NCI-H1417 treated with DMSO at 0.1 percent for 48 hours (cell line): ENCODE measurements at regions not wholly inside any gene's neighbourhood (a gene's known extent, or its start where the extent isn't known, plus 50 kb on each side); places are given as distances from the start of the nearest gene placed in this dataset.

Source experiments
- DNase-seq: peaks from one replicate; lab custom pipeline; 2025; lab: John Stamatoyannopoulos, UW

- no peak for DNase-seq
Observed at GRCh38 chr2:59733970-59734369, 819.5 kb downstream of the BCL11A start.

- DNase-seq, result no peak
Observed at GRCh38 chr2:59733567-59733930, 819.9 kb downstream of the BCL11A start.

- no peak for DNase-seq
Observed at GRCh38 chr2:59732871-59733566, 820.4 kb downstream of the BCL11A start.

- DNase-seq, result no peak
Observed at GRCh38 chr2:59727121-59727590, 826.3 kb downstream of the BCL11A start.

- DNase-seq, result no peak
Observed at GRCh38 chr2:59726228-59727120, 827.0 kb downstream of the BCL11A start.

GRCh38 chr2:59724746-59725145 lies 828.7 kb downstream of the BCL11A start:
- DNase-seq, result no peak

GRCh38 chr2:59720296-59720866 lies 833.1 kb downstream of the BCL11A start:
- DNase-seq, result no peak

GRCh38 chr2:59713577-59713976 lies 839.9 kb downstream of the BCL11A start:
- no peak for DNase-seq

GRCh38 chr2:59711121-59711520 lies 842.3 kb downstream of the BCL11A start:
- no peak for DNase-seq

GRCh38 chr2:59706729-59707128 lies 846.7 kb downstream of the BCL11A start:
- DNase-seq, result no peak

- no peak for DNase-seq
Observed at GRCh38 chr2:59703796-59704195, 849.7 kb downstream of the BCL11A start.

- DNase-seq, result no peak
Observed at GRCh38 chr2:59702026-59702425, 851.4 kb downstream of the BCL11A start.

- no peak for DNase-seq
Observed at GRCh38 chr2:59701271-59701994, 852.0 kb downstream of the BCL11A start.

GRCh38 chr2:59694176-59694575 lies 859.3 kb downstream of the BCL11A start:
- DNase-seq, result no peak

GRCh38 chr2:59693231-59693959 lies 860.1 kb downstream of the BCL11A start:
- no peak for DNase-seq

- no peak for DNase-seq
Observed at GRCh38 chr2:59691518-59692190, 861.8 kb downstream of the BCL11A start.

- no peak for DNase-seq
Observed at GRCh38 chr2:59690849-59691248, 862.6 kb downstream of the BCL11A start.

GRCh38 chr2:59684771-59685166 lies 868.7 kb downstream of the BCL11A start:
- DNase-seq, result no peak

GRCh38 chr2:59684116-59684770 lies 869.2 kb downstream of the BCL11A start:
- no peak for DNase-seq

- no peak for DNase-seq
Observed at GRCh38 chr2:59680863-59681262, 872.6 kb downstream of the BCL11A start.
